VCaP (cell line): ENCODE measurements at regions not wholly inside any gene's neighbourhood (a gene's known extent, or its start where the extent isn't known, plus 50 kb on each side); places are given as distances from the start of the nearest gene placed in this dataset.

Experiments used
- H3K27ac ChIP-seq: fragments of 450-650 bp; 2 replicates; pipeline ENCODE4 v1.5.1; 2017
- CTCF ChIP-seq: fragments of 450-650 bp; conservative IDR thresholded peaks from 2 replicates; pipeline ENCODE4 v1.5.1; 2017; ENCODE audit warnings: mild to moderate bottlenecking, moderate library complexity

GRCh38 chr5:100746730-100747129 lies 156.4 kb downstream of the ST8SIA4 start:
- no peak overlapping the region for H3K27ac ChIP-seq
- TF ChIP-seq CTCF = no peak

GRCh38 chr5:100749771-100750284 lies 153.3 kb downstream of the ST8SIA4 start:
- no peak overlapping the region for H3K27ac ChIP-seq
- no peak for TF ChIP-seq CTCF

- no peak for TF ChIP-seq CTCF
- no peak overlapping the region for H3K27ac ChIP-seq
These were observed 147.6 kb downstream of the ST8SIA4 start for GRCh38 chr5:100755435-100755834.
